NB4 (cell line): ENCODE measurements at regions not wholly inside any gene's neighbourhood (a gene's known extent, or its start where the extent isn't known, plus 50 kb on each side); places are given as distances from the start of the nearest gene placed in this dataset.

ENCODE experiments used
- CTCF ChIP-seq: IDR thresholded peaks from one replicate; pipeline ENCODE4 v1.5.1; 2012; ENCODE audit warnings: low read depth, low read length
- POLR2A ChIP-seq: IDR thresholded peaks from 2 replicates; pipeline ENCODE4 v1.6.1; 2011; ENCODE audit warnings: mild to moderate bottlenecking; ENCODE audit not compliant: insufficient read length; ENCODE audit errors: extremely low read depth
- TF ChIP-seq, protein P1 (sequence below): IDR thresholded peaks from 2 replicates; pipeline ENCODE4 v1.6.1; 2011; ENCODE audit warnings: low read depth, low read length

GRCh38 chr7:25770670-25771069 lies 381.3 kb upstream of the NFE2L3 start:
- TF ChIP-seq CTCF = no peak
- no peak for TF ChIP-seq POLR2A
- TF ChIP-seq, protein P1, sequence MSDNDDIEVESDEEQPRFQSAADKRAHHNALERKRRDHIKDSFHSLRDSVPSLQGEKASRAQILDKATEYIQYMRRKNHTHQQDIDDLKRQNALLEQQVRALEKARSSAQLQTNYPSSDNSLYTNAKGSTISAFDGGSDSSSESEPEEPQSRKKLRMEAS = no peak
